Muscle layer of colon (tissue), 2 donors: ENCODE measurements at regions not wholly inside any gene's neighbourhood (a gene's known extent, or its start where the extent isn't known, plus 50 kb on each side); places are given as distances from the start of the nearest gene placed in this dataset.
"Not testable (repeated sequence)": the region's sequence is repeated elsewhere in the genome, so short reads cannot be mapped to it uniquely, and the experiment has no call there.

Source experiments
- H3K27ac ChIP-seq: one replicate; pipeline ENCODE4 v1.7.0; 2013; ENCODE audit warnings: low read depth, mild to moderate bottlenecking, low read length, moderate library complexity
- H3K27me3 ChIP-seq, 2 donors: one replicate each; pipeline ENCODE4 v1.7.0; 2013; ENCODE audit warnings: low read length in 2 of 2, mild to moderate bottlenecking in 2 of 2; ENCODE audit not compliant: insufficient read depth in 2 of 2, control insufficient read depth in 1 of 2
- H3K36me3 ChIP-seq: one replicate; pipeline ENCODE4 v1.7.0; 2013; ENCODE audit warnings: mild to moderate bottlenecking, low read length; ENCODE audit not compliant: insufficient read depth
- H3K4me1 ChIP-seq: one replicate; pipeline ENCODE4 v1.7.0; 2013; ENCODE audit warnings: mild to moderate bottlenecking, low read length; ENCODE audit not compliant: insufficient read depth
- H3K4me3 ChIP-seq, 2 donors: one replicate each; pipeline ENCODE4 v1.7.0; 2013; ENCODE audit warnings: low read length in 2 of 2, low read depth in 1 of 2, mild to moderate bottlenecking in 1 of 2, moderate library complexity in 1 of 2
- H3K9ac ChIP-seq: one replicate; pipeline ENCODE4 v1.7.0; 2013; ENCODE audit warnings: low read length
- H3K9me3 ChIP-seq: one replicate; pipeline ENCODE4 v1.7.0; 2013; ENCODE audit warnings: mild to moderate bottlenecking, low read length
- donor health status: abdominal sarcoma.
- donor health status: Adenocarcinoma of cecum.

- H3K27me3 ChIP-seq = no peaks in the 10 kb centered on the region
Observed at GRCh38 chr6:15915508-15916178, 213.2 kb upstream of the MYLIP start.

DNA sequence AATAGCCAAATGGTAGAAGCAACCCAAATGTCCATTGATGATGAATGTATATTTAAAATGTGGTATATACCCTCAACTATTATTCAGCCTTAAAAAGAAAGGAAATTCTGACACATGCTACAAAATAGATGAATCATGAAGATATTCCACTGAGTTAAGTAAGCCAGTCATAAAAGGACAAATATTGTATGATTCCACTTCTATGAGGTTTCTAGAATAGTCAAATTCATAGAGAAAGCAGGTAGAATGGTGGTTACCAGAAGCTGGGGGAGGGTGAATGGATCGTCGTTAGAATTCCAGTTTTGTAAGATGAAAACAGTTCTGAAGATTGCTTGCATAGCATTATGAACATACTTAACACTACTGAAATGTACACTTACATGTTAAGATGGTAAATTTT is 214.3 kb upstream of the MYLIP start:
- Histone ChIP-seq H3K9me3 (no peaks in the 10 kb centered on the region), H3K4me3 (no peak overlapping the region), H3K9ac (no peak overlapping the region), H3K27ac (no peak overlapping the region), H3K27me3 (no peaks in the 10 kb centered on the region), H3K4me1 (no peaks in the 10 kb centered on the region), H3K36me3 (no peaks in the 10 kb centered on the region)

More at GRCh38 chr6:15915508-15916178, 213.2 kb upstream of the MYLIP start:
- Histone ChIP-seq H3K9me3 (no peaks in the 10 kb centered on the region), H3K27ac (no peak overlapping the region), H3K4me3 (no peak overlapping the region), H3K36me3 (no peaks in the 10 kb centered on the region), H3K9ac (no peak overlapping the region), H3K4me1 (no peaks in the 10 kb centered on the region)

- H3K27ac ChIP-seq = no peak overlapping the region
- H3K4me1 ChIP-seq = no peaks in the 10 kb centered on the region
- H3K9ac ChIP-seq = no peak overlapping the region
- H3K9me3 ChIP-seq = no peaks in the 10 kb centered on the region
- H3K36me3 ChIP-seq = no peaks in the 10 kb centered on the region
- no peaks in the 10 kb centered on the region for H3K27me3 ChIP-seq
- H3K4me3 ChIP-seq = no peak overlapping the region
Observed at GRCh38 chr6:15913573-15913972, 215.3 kb upstream of the MYLIP start.

DNA sequence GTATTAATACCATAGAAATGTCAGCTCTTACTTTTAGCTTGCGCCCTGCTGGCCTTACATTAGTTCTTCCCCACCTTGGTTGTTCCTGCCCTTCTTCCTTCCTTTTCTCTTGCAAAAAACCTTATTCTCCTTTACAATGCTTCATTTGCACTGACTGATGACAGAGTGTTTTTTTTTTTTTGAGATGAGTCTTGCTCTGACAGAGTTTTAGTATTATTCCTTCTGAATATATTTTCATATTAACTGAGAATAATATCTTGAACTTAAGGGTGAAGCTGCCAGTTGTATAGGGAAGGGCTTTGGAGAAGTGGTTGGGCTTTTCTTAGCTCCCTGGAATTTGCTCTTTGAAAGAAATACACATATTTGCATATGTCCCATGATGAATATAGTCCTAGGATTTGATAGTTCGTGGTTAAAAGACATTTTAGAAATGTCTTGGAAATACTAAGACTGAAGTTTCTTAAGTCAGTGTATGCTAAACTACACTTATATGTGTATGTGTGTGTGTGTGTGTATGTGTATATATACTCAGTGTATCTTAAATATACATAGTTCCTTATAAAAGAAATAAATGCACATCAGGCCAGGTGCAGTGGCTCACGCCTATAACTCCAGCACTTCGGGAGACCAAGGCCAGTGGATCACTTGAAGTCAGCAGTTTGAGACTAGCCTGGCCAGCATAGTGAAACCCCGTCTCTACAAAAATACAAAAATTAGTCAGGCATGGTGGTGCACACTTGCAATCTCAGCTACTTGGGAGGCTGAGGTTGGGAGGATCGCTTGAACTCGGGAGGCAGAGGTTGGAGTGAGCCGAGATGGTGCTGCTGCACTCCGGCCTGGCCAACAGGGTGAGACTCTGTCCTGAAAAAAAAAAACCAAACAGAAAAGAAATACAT is 216.1 kb upstream of the MYLIP start:
- Histone ChIP-seq H3K27me3 (no peaks in the 10 kb centered on the region), H3K36me3 (no peaks in the 10 kb centered on the region), H3K9me3 (no peaks in the 10 kb centered on the region), H3K27ac (no peak overlapping the region), H3K4me1 (no peaks in the 10 kb centered on the region), H3K9ac (no peak overlapping the region), H3K4me3 (no peak overlapping the region)

- H3K9me3 ChIP-seq = no peaks in the 10 kb centered on the region
- no peaks in the 10 kb centered on the region for H3K36me3 ChIP-seq
- H3K4me3 ChIP-seq = no peak overlapping the region
- H3K4me1 ChIP-seq = no peaks in the 10 kb centered on the region
- no peaks in the 10 kb centered on the region for H3K27me3 ChIP-seq
- no peak overlapping the region for H3K9ac ChIP-seq
- no peak overlapping the region for H3K27ac ChIP-seq
Observed at GRCh38 chr6:15911753-15912504, 217.0 kb upstream of the MYLIP start.

DNA sequence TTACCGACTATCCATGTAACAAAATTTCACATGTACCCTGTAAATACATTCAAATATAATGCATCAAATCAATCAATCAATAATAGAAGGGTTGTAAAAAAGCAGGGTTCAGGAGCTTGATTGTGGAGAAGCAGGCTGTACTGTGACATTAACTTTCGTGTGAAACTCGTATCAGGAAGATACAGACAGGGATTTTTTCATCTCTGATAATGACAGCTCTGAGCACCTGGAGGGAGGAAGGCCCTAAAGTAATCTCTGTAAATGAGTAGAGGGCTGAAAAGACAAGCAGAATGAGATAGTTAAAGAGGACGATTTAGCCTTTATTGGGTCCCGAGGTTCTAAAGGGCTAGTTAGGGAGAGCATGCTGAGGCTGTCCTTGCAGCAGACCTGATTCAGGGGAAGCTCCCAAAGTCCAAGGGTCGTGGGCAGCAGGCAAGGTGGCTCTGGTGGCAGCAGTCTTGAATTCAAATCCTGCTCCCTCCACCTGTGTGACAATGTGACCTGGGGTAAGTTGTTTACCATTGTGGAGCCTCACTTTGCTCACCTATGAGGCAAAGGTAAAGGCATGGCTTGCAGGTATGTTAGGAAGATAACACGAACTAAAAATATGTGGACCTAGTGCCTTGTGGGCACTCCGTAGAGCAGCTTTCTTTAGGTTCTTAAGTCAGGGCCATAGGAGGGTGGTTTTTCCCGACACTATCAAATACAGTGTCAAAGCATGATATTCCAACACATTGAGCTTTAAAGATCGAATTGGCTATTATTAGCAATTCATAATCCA is 219.4 kb upstream of the MYLIP start:
- H3K9ac ChIP-seq = no peak overlapping the region
- H3K9me3 ChIP-seq = no peaks in the 10 kb centered on the region
- no peaks in the 10 kb centered on the region for H3K4me1 ChIP-seq
- H3K27me3 ChIP-seq = no peaks in the 10 kb centered on the region
- H3K36me3 ChIP-seq = no peaks in the 10 kb centered on the region
- H3K27ac ChIP-seq = no peak overlapping the region
- no peak overlapping the region for H3K4me3 ChIP-seq

- no peak overlapping the region for H3K27ac ChIP-seq
- no peaks in the 10 kb centered on the region for H3K27me3 ChIP-seq
- no peak overlapping the region for H3K4me3 ChIP-seq
- H3K4me1 ChIP-seq = no peaks in the 10 kb centered on the region
- no peaks in the 10 kb centered on the region for H3K9me3 ChIP-seq
- no peak overlapping the region for H3K9ac ChIP-seq
- no peaks in the 10 kb centered on the region for H3K36me3 ChIP-seq
Observed at GRCh38 chr6:15908871-15909270, 220.0 kb upstream of the MYLIP start.

DNA sequence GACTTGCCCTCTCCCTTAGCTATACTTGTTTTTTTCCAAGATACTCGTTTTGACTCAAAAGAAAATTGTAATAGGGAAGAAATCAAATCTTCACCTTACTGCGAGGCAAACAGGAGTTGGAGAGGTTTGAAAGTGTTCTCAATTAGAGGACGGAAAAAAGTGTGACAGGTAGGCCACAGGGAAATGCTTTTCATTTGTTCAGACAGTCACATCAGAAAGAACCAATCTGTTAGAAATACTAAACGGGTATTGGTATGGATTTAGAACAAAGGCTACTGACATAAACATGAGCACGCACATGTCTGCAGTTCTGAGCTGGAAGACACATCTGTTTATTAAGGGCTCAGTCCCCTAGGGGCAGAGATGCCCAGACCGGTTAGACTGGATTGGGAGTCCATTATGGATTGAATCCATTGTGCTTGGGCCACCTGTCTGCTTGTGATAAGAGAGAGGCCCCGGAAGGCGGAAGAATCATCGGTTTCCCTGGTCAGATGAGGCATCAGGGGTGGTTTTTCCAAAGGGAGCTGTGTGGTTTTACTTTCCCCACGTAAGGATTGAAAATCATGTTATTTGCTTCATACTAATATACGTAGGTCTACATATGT is 220.9 kb upstream of the MYLIP start:
- Histone ChIP-seq H3K4me3 (no peak overlapping the region), H3K9ac (no peak overlapping the region), H3K27ac (no peak overlapping the region), H3K27me3 (no peaks in the 10 kb centered on the region), H3K9me3 (no peaks in the 10 kb centered on the region), H3K36me3 (no peaks in the 10 kb centered on the region), H3K4me1 (no peaks in the 10 kb centered on the region)

DNA sequence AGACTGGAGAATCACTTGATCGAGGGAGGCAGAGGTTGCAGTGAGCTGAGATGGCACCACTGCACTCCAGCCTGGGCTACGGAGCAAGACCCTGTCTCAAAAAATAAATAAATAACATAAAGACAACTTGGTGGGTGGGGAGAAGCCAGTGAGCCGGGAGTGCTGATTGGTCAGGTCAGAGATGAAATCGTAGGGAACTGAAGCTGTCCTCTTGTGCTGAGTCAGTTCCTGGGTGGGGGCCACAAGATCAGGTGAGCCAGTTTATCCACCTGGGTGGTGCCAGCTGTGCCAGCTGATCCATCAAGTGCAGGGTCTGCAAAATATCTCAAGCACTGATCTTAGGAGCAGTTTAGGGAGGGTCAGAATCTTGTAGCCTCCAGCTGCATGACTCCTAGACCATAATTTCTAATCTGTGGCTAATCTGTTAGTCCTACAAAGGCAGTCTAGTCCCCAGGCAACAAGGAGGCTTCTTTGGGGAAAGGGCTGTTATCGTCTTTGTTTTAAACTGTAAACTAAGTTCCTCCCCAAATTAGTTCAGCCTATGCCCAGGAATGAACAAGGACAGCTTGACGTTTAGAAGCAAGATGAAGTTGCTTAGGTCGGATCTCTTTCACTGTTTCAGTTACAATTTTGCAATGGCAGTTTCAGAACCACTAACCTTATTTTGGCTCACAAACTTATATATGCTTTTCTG is 221.5 kb upstream of the MYLIP start:
- not testable (repeated sequence) for H3K9ac ChIP-seq, H3K9me3 ChIP-seq, H3K36me3 ChIP-seq, H3K27ac ChIP-seq, H3K4me1 ChIP-seq, H3K27me3 ChIP-seq, H3K4me3 ChIP-seq

DNA sequence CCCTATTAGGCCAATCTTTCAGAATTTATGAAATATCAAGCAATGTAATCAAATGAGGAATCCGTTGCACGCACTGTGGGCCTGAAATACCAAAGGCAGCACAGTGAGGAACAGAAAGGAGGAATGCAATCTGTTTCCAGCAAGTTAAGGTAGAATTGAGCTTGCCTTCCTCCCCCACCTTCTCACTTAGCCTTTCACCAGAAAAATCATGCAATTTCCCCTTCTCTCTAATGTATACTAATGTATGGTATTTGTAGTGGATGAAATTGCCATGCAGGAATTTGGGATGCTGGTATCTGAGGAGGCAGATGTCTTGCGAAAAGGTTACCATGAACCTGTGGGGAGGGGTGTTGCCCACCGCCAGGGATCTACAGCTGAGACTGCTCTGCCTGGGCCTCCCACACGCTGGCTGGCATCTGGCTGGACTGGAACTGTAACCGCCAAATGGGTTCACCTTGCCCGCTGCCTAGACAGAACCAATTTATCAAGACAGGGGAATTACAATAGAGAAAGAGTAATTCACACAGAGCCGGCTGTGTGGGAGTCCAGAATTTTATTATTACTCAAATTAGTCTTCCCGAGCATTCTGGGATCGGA is 222.4 kb upstream of the MYLIP start:
- H3K9ac ChIP-seq = no peak overlapping the region
- H3K27me3 ChIP-seq = no peaks in the 10 kb centered on the region
- H3K36me3 ChIP-seq = no peaks in the 10 kb centered on the region
- no peak overlapping the region for H3K4me3 ChIP-seq
- H3K27ac ChIP-seq = no peak overlapping the region
- H3K9me3 ChIP-seq = no peaks in the 10 kb centered on the region
- H3K4me1 ChIP-seq = no peaks in the 10 kb centered on the region
